Common myeloid progenitor, CD34-positive (primary cell): ENCODE measurements at regions not wholly inside any gene's neighbourhood (a gene's known extent, or its start where the extent isn't known, plus 50 kb on each side); places are given as distances from the start of the nearest gene placed in this dataset.

Experiments
- CTCF ChIA-PET: fragments of 350-600 bp; sonication (Branson Sonifier 250); formaldehyde crosslinking; loops from one replicate; lab custom pipeline; 2021; ENCODE audit warnings: antibody characterized with exemption; lab: Charles Lee
- POLR2A ChIA-PET: fragments of 350-600 bp; sonication (Branson Sonifier 250); formaldehyde crosslinking; loops from one replicate; lab custom pipeline; 2021; ENCODE audit warnings: antibody characterized with exemption; lab: Charles Lee
- DNase-seq, 3 donors: peaks; one replicate each; pipeline versions ENCODE4 v3.0.0 to v3.0.0-alpha.2; 2013
- H3K27ac ChIP-seq, 2 experiments: 1 replicate in 1 of 2; 2 replicates in 1 of 2; pipeline ENCODE4 v1.7.0; 2013; ENCODE audit warnings: inconsistent platforms in 2 of 2, low read length in 2 of 2, mild to moderate bottlenecking in 2 of 2, low read depth in 1 of 2, moderate library complexity in 1 of 2; ENCODE audit not compliant: severe bottlenecking in 2 of 2, insufficient read depth in 1 of 2, poor library complexity in 1 of 2
- H3K27me3 ChIP-seq, 5 experiments: replicated peaks in 2 of 5; 1 replicate in 3 of 5; 2 replicates in 2 of 5; pipeline versions ENCODE4 v1.6.1 to v1.7.0; 2013; ENCODE audit warnings: low read length in 4 of 5, mild to moderate bottlenecking in 2 of 5, moderate library complexity in 2 of 5, inconsistent platforms in 1 of 5; ENCODE audit not compliant: insufficient read depth in 5 of 5, control insufficient read depth in 4 of 5
- H3K36me3 ChIP-seq, 4 experiments: 1 replicate in 2 of 4; 2 replicates in 2 of 4; pipeline versions ENCODE4 v1.6.1 to v1.7.0; 2013; ENCODE audit warnings: low read length in 3 of 4, control low read depth in 1 of 4, mild to moderate bottlenecking in 1 of 4; ENCODE audit not compliant: control insufficient read depth in 4 of 4, insufficient read depth in 4 of 4
- H3K4me1 ChIP-seq, 4 experiments: 1 replicate in 3 of 4; 2 replicates in 1 of 4; pipeline versions ENCODE4 v1.6.1 to v1.7.1; 2013; ENCODE audit warnings: low read length in 3 of 4, mild to moderate bottlenecking in 3 of 4, control low read depth in 1 of 4, inconsistent platforms in 1 of 4, moderate library complexity in 1 of 4; ENCODE audit not compliant: control insufficient read depth in 4 of 4, insufficient read depth in 4 of 4; ENCODE audit errors: control extremely low read depth in 1 of 4
- H3K4me3 ChIP-seq, 7 experiments: 1 replicate in 4 of 7; 2 replicates in 3 of 7; pipeline versions ENCODE4 v1.5.1 to v1.7.0; 2013; ENCODE audit warnings: mild to moderate bottlenecking in 7 of 7, low read length in 6 of 7, moderate library complexity in 6 of 7, inconsistent platforms in 2 of 7, low read depth in 2 of 7, control low read depth in 1 of 7; ENCODE audit not compliant: insufficient read depth in 4 of 7, control insufficient read depth in 1 of 7; ENCODE audit errors: extremely low read depth in 1 of 7
- H3K9me3 ChIP-seq, 5 experiments: 1 replicate in 4 of 5; 2 replicates in 1 of 5; pipeline versions ENCODE4 v1.6.1 to v1.7.1; 2013; ENCODE audit warnings: low read length in 4 of 5, mild to moderate bottlenecking in 2 of 5, inconsistent platforms in 1 of 5, low read depth in 1 of 5, moderate library complexity in 1 of 5; ENCODE audit not compliant: control insufficient read depth in 4 of 5, insufficient read depth in 2 of 5; ENCODE audit errors: control extremely low read depth in 1 of 5
- WGBS: methylation state at CpG from one replicate; pipeline ENCODE4 v1.1.5; 2013; ENCODE audit not compliant: insufficient coverage; 5-methylcytosine and 5-hydroxymethylcytosine counted together

- H3K36me3 ChIP-seq: no peaks in the 10 kb centered on the region
- ChIA-PET CTCF (no interaction called here), POLR2A (interaction anchor here (0.6 kb wide), 1 partner anchor 59 kb away, joined by 3 read pairs; no protein-coding TSS in a partner anchor)
- H3K27ac ChIP-seq: no peak overlapping the region
- no peak for DNase-seq
- WGBS: 91% methylated on average over 8 of the region's 8 CpGs
- H3K9me3 ChIP-seq: peaks cover 2 to 14% (median 4%) of the 10 kb centered on the region in 5 experiments
- peaks cover 0 to 19% (median 2%) of the 10 kb centered on the region in 5 experiments for H3K27me3 ChIP-seq
- no peaks in the 10 kb centered on the region for H3K4me1 ChIP-seq
- no peak overlapping the region for H3K4me3 ChIP-seq
Observed at GRCh38 chr2:120460511-120460910, 114.6 kb downstream of the INHBB start.

- WGBS: 81% methylated on average over 5 of the region's 5 CpGs
- H3K27ac ChIP-seq: no peak overlapping the region
- H3K9me3 ChIP-seq: peaks cover 2 to 14% (median 4%) of the 10 kb centered on the region in 5 experiments
- ChIA-PET CTCF (no interaction called here), POLR2A (interaction anchor here (0.6 kb wide), 1 partner anchor 59 kb away, joined by 3 read pairs; no protein-coding TSS in a partner anchor)
- no peak for DNase-seq
- H3K4me1 ChIP-seq: no peaks in the 10 kb centered on the region
- H3K4me3 ChIP-seq: no peak overlapping the region
- H3K36me3 ChIP-seq: no peaks in the 10 kb centered on the region
- peaks cover 0 to 19% (median 2%) of the 10 kb centered on the region in 5 experiments for H3K27me3 ChIP-seq
Observed at GRCh38 chr2:120461092-120461491, 115.2 kb downstream of the INHBB start.

GRCh38 chr2:120461546-120462537, 115.9 kb downstream of the INHBB start:
- Histone ChIP-seq H3K27me3 (peaks cover 0 to 23% (median 4%) of the 10 kb centered on the region in 5 experiments), H3K27ac (no peak overlapping the region), H3K4me3 (no peak overlapping the region), H3K9me3 (peaks cover under 1 to 11% (median 4%) of the 10 kb centered on the region in 5 experiments), H3K4me1 (no peaks in the 10 kb centered on the region), H3K36me3 (no peaks in the 10 kb centered on the region)
- DNase-seq: no peak
- ChIA-PET CTCF (no interaction called here), POLR2A (no interaction called here)
- 84% methylated on average over 11 of the region's 14 CpGs for WGBS

- DNase-seq: no peak
- 63% methylated on average over 11 of the region's 12 CpGs for WGBS
- ChIA-PET CTCF (no interaction called here), POLR2A (no interaction called here)
- Histone ChIP-seq H3K27me3 (peaks cover 0 to 23% (median 2%) of the 10 kb centered on the region in 5 experiments), H3K4me3 (no peak overlapping the region), H3K9me3 (peaks cover 0 to 4% (median 0%) of the 10 kb centered on the region in 5 experiments), H3K36me3 (no peaks in the 10 kb centered on the region), H3K4me1 (no peaks in the 10 kb centered on the region), H3K27ac (no peak overlapping the region)
Observed at GRCh38 chr2:120463527-120463926, 117.6 kb downstream of the INHBB start.

- WGBS: no CpG with 5 or more reads among the region's 1 CpG
- Histone ChIP-seq H3K4me3 (no peak overlapping the region), H3K27me3 (peaks cover 0 to 23% (median 2%) of the 10 kb centered on the region in 5 experiments), H3K9me3 (peaks cover 0 to 3% (median 0%) of the 10 kb centered on the region in 5 experiments), H3K27ac (no peak overlapping the region), H3K4me1 (no peaks in the 10 kb centered on the region), H3K36me3 (no peaks in the 10 kb centered on the region)
- no peak for DNase-seq
- ChIA-PET POLR2A (no interaction called here), CTCF (no interaction called here)
Observed at GRCh38 chr2:120463996-120464395, 118.1 kb downstream of the INHBB start.

GRCh38 chr2:120464448-120464931, 118.6 kb downstream of the INHBB start:
- no peak overlapping the region for H3K4me3 ChIP-seq
- H3K27ac ChIP-seq: no peak overlapping the region
- POLR2A ChIA-PET: no interaction called here
- DNase-seq: no peak
- no peaks in the 10 kb centered on the region for H3K36me3 ChIP-seq
- H3K27me3 ChIP-seq: peaks cover 0 to 23% (median 2%) of the 10 kb centered on the region in 5 experiments
- CTCF ChIA-PET: no interaction called here
- H3K4me1 ChIP-seq: no peaks in the 10 kb centered on the region
- H3K9me3 ChIP-seq: no peaks in the 10 kb centered on the region
- 91% methylated on average over 9 of the region's 12 CpGs for WGBS
